Loucy (cell line): ENCODE measurements at regions not wholly inside any gene's neighbourhood (a gene's known extent, or its start where the extent isn't known, plus 50 kb on each side); places are given as distances from the start of the nearest gene placed in this dataset.

ENCODE experiments used
- H2AFZ ChIP-seq: fragments of 200-600 bp; sonication (generic); 2 replicates; pipeline ENCODE4 v1.6.0; 2016; ENCODE audit warnings: antibody characterized with exemption, mild to moderate bottlenecking, low read length, moderate library complexity
- H3F3A ChIP-seq: fragments of 200-600 bp; 2 replicates; pipeline ENCODE4 v1.6.0; 2016; ENCODE audit warnings: antibody characterized with exemption, low read depth, mild to moderate bottlenecking
- H3K27me3 ChIP-seq: fragments of 200-600 bp; sonication (generic); 2 replicates; pipeline ENCODE4 v1.6.1; 2014; ENCODE audit warnings: low read length, mild to moderate bottlenecking; ENCODE audit not compliant: insufficient read depth, poor library complexity, severe bottlenecking
- H3K36me3 ChIP-seq: fragments of 200-600 bp; sonication (generic); 2 replicates; pipeline ENCODE4 v1.6.1; 2016; ENCODE audit warnings: low read length; ENCODE audit not compliant: insufficient read depth
- H3K4me1 ChIP-seq: fragments of 200-600 bp; sonication (generic); 2 replicates; pipeline ENCODE4 v1.5.1; 2014; ENCODE audit warnings: low read length, mild to moderate bottlenecking; ENCODE audit not compliant: insufficient read depth, poor library complexity, severe bottlenecking
- H3K4me2 ChIP-seq: fragments of 200-600 bp; sonication (generic); 2 replicates; pipeline ENCODE4 v1.6.0; 2014; ENCODE audit warnings: antibody characterized with exemption, low read length, low read depth, mild to moderate bottlenecking; ENCODE audit not compliant: poor library complexity, severe bottlenecking
- H3K4me3 ChIP-seq: fragments of 200-600 bp; sonication (generic); 2 replicates; pipeline ENCODE4 v1.5.1; 2014; ENCODE audit warnings: low read length, mild to moderate bottlenecking, mixed read lengths; ENCODE audit not compliant: poor library complexity, severe bottlenecking
- H3K79me2 ChIP-seq: fragments of 200-600 bp; sonication (generic); 2 replicates; pipeline ENCODE4 v1.6.1; 2014; ENCODE audit warnings: low read length; ENCODE audit not compliant: insufficient read depth
- H3K9ac ChIP-seq: fragments of 200-600 bp; sonication (generic); 2 replicates; pipeline ENCODE4 v1.6.0; 2014; ENCODE audit warnings: mild to moderate bottlenecking, low read depth, low read length, moderate library complexity; ENCODE audit not compliant: poor library complexity, severe bottlenecking
- H3K9me2 ChIP-seq: fragments of 200-600 bp; sonication (generic); replicated peaks from 2 replicates; pipeline ENCODE4 v1.6.1; 2016; ENCODE audit warnings: low read depth, low read length, mixed read lengths
- H3K9me3 ChIP-seq: fragments of 200-600 bp; sonication (generic); 2 replicates; pipeline ENCODE4 v1.6.1; 2014; ENCODE audit warnings: mild to moderate bottlenecking, antibody characterized with exemption, low read length, low read depth; ENCODE audit not compliant: insufficient read depth
- H4K20me1 ChIP-seq: fragments of 200-600 bp; sonication (generic); 2 replicates; pipeline ENCODE4 v1.6.0; 2014; ENCODE audit warnings: antibody characterized with exemption, low read length, mild to moderate bottlenecking; ENCODE audit not compliant: insufficient read depth, poor library complexity, severe bottlenecking
- EZH2phosphoT487 ChIP-seq: fragments of 200-600 bp; IDR thresholded peaks from 2 replicates; pipeline ENCODE4 v1.6.1; 2018; ENCODE audit warnings: antibody characterized with exemption, mild to moderate bottlenecking, moderate library complexity, borderline replicate concordance
- TF ChIP-seq, protein P1 (sequence below): fragments of 200-600 bp; sonication (generic); conservative IDR thresholded peaks from 2 replicates; pipeline ENCODE4 v1.5.1; 2014; ENCODE audit warnings: mild to moderate bottlenecking, antibody characterized with exemption, low read length

DNA sequence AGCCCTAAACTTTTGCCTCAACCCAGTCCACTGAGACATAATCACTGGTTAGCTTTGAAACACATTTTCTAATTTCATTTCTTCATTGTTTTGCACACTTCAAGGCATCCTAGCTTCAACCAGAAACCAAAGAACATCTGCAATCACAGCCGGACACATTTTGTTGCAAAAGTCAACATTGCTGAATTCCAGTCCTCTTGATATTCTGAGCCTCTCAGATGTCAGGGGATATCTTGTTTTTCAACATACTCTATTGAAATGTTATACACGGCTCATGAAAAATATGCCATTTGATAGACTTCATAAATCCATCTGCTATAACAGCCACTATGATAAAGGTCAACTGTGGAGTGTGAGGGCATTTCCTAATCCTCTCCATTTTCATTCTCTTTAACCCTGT, 241.6 kb upstream of the PUDP start:
- TF ChIP-seq, protein P1, sequence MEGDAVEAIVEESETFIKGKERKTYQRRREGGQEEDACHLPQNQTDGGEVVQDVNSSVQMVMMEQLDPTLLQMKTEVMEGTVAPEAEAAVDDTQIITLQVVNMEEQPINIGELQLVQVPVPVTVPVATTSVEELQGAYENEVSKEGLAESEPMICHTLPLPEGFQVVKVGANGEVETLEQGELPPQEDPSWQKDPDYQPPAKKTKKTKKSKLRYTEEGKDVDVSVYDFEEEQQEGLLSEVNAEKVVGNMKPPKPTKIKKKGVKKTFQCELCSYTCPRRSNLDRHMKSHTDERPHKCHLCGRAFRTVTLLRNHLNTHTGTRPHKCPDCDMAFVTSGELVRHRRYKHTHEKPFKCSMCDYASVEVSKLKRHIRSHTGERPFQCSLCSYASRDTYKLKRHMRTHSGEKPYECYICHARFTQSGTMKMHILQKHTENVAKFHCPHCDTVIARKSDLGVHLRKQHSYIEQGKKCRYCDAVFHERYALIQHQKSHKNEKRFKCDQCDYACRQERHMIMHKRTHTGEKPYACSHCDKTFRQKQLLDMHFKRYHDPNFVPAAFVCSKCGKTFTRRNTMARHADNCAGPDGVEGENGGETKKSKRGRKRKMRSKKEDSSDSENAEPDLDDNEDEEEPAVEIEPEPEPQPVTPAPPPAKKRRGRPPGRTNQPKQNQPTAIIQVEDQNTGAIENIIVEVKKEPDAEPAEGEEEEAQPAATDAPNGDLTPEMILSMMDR = no peak
- TF ChIP-seq EZH2phosphoT487 = no peak
- H3K4me1 ChIP-seq = no peaks in the 10 kb centered on the region
- no peaks in the 10 kb centered on the region for H3K9me3 ChIP-seq
- H3K79me2 ChIP-seq = no peaks in the 10 kb centered on the region
- no peaks in the 10 kb centered on the region for H4K20me1 ChIP-seq
- no peak overlapping the region for H3K4me2 ChIP-seq
- no peak overlapping the region for H3K4me3 ChIP-seq
- H3K9me2 ChIP-seq = no peaks in the 10 kb centered on the region
- H3F3A ChIP-seq = no peaks in the 10 kb centered on the region
- H3K9ac ChIP-seq = no peak overlapping the region
- H3K36me3 ChIP-seq = no peaks in the 10 kb centered on the region
- H2AFZ ChIP-seq = no peak overlapping the region
- no peaks in the 10 kb centered on the region for H3K27me3 ChIP-seq

DNA sequence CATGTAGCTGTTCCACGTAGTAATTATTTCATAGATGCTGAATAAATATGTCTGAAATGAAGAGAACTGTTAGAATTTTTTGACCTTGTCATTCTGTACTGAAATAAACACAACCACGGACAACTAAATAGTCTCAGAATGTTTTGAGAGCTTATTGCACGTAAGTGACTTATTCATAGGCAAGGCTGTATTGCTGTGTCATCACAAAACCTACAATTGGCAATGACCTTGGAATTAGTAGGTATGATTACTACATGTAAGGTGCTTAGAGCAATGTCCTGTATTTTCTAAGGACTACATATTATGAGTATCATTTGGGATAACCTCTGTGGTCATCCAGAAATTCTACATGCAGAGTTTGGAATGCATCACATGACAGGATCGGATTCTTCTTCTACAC, 237.2 kb upstream of the PUDP start:
- Histone ChIP-seq H3K9me3 (no peaks in the 10 kb centered on the region), H3K4me2 (no peak overlapping the region), H3K4me3 (no peak overlapping the region), H3F3A (no peaks in the 10 kb centered on the region), H3K36me3 (no peaks in the 10 kb centered on the region), H2AFZ (no peak overlapping the region), H3K79me2 (no peaks in the 10 kb centered on the region), H3K9ac (no peak overlapping the region), H3K4me1 (no peaks in the 10 kb centered on the region), H3K9me2 (no peaks in the 10 kb centered on the region), H3K27me3 (no peaks in the 10 kb centered on the region), H4K20me1 (no peaks in the 10 kb centered on the region)
- no peak for TF ChIP-seq EZH2phosphoT487
- TF ChIP-seq, protein P1 = no peak

DNA sequence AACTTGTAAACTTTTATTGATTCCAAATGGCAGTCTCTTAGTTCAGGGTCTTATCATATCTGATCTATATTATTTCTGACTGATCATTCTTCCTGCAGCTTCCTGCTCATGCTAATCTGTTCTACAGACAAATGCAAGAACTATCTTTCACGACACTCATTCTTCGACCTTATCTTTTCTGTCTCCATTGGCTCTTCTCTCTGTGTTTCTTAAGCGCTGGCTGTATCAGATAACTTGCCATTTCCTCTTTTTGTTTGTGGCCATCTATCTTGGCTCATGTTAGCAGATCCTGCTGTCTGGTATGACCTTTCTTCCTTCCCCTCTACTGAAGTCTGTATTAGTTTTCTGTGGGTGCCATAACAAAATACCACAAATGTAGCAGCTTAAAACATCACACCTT, 230.5 kb upstream of the PUDP start:
- no peaks in the 10 kb centered on the region for H3K79me2 ChIP-seq
- no peaks in the 10 kb centered on the region for H3K36me3 ChIP-seq
- TF ChIP-seq EZH2phosphoT487 = no peak
- TF ChIP-seq, protein P1 = no peak
- no peak overlapping the region for H3K9ac ChIP-seq
- no peaks in the 10 kb centered on the region for H3K9me2 ChIP-seq
- no peaks in the 10 kb centered on the region for H3F3A ChIP-seq
- no peak overlapping the region for H2AFZ ChIP-seq
- H3K4me2 ChIP-seq = no peak overlapping the region
- H3K4me1 ChIP-seq = no peaks in the 10 kb centered on the region
- no peaks in the 10 kb centered on the region for H4K20me1 ChIP-seq
- H3K4me3 ChIP-seq = no peak overlapping the region
- no peaks in the 10 kb centered on the region; the same call in 1 of the 2 replicates for H3K9me3 ChIP-seq
- H3K27me3 ChIP-seq = no peaks in the 10 kb centered on the region
